GM12864 (cell line): ENCODE measurements at regions not wholly inside any gene's neighbourhood (a gene's known extent, or its start where the extent isn't known, plus 50 kb on each side); places are given as distances from the start of the nearest gene placed in this dataset.

Experiments used
- DNase-seq: peaks from one replicate; pipeline ENCODE4 v3.0.0-alpha.2; 2011; ENCODE audit warnings: low read depth
- H3K4me3 ChIP-seq: 2 replicates; pipeline ENCODE4 v1.5.1; 2011; ENCODE audit warnings: mild to moderate bottlenecking, low read depth, low read length, control low read depth
- CTCF ChIP-seq: IDR thresholded peaks from 2 replicates; pipeline ENCODE4 v1.5.1; 2011; ENCODE audit warnings: low read depth, mild to moderate bottlenecking, moderate library complexity, low read length, control low read depth, inconsistent platforms; ENCODE audit errors: missing control alignments

DNA sequence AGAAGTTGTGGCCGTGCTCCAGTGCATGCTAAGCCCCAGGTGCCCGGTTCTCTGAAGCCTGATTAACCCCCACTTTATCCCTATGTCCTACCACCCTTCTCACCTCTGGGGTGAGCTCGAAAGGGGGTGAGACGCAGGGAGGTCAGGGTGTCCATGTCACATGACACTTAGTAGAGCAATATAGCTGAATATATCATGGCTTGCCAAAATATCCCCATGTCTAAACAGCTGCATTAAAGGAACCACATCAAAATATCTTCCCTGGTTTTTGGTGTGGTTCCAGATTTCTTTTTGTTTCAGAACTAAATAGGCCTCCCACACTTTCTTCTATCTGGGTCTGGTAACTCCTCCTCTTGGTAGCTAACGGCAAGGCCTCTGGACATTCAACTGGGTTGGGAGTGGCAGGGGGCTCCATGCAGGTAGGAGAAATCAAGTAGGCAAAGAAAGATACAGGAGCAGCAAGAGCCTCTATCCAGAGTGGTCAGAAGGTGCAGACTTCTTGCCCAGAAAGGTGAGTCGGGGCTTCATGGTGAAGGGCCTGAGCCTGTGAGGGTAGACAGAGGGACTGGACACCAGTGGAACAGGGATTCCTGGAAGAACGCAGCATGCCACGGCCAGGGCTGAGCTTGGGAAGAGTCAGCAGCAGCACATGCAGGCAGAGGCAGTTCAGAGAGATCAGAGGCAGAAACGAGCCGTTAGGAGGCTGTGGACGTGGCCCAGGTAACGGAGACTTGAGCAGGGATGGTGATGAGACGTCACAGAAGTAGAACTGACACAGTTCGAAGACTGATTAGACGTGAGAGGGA lies 202.8 kb upstream of the DIO3 start:
- no peak for DNase-seq
- no peak for TF ChIP-seq CTCF
- H3K4me3 ChIP-seq, result no peak overlapping the region

DNA sequence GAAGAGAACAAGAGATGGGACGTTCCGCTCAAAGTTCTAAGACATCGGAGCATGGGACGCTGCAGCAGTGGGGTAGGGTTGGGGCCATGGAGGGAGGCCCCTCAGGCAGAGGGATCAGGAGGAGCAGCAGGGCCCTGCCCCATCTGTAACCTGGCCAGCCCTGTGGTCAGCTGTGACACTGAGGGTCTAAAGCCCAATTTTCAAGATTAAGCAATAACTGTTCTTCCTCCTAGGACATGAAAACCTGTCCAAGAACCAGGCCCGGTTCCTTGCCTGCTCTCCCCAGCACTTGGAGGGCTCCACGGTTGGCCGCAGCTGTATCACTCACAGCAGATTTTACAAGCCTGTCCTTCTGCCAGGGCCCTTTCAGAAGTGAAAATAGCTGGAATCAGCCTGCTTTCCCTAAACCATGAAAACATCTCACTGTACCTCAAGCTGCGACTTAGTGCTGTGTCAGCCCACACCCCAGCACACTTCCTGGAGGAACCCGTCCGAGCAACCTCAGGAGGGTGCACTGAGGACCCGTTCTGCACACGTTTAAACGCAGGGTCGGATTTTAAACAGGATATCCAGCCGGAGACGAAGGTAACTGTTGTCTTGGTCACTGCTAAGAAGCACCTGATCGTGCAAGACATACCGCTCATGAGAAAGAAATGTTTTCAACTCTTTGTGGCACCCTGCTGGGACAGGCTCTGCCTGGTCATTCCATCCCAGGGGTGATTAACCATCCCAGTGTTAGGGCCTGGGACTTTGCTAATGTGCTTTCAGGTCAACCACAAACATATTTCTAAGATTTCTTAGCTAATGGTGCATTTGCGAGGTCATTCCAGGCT lies 201.9 kb upstream of the DIO3 start:
- no peak for DNase-seq
- H3K4me3 ChIP-seq, result no peak overlapping the region

DNA sequence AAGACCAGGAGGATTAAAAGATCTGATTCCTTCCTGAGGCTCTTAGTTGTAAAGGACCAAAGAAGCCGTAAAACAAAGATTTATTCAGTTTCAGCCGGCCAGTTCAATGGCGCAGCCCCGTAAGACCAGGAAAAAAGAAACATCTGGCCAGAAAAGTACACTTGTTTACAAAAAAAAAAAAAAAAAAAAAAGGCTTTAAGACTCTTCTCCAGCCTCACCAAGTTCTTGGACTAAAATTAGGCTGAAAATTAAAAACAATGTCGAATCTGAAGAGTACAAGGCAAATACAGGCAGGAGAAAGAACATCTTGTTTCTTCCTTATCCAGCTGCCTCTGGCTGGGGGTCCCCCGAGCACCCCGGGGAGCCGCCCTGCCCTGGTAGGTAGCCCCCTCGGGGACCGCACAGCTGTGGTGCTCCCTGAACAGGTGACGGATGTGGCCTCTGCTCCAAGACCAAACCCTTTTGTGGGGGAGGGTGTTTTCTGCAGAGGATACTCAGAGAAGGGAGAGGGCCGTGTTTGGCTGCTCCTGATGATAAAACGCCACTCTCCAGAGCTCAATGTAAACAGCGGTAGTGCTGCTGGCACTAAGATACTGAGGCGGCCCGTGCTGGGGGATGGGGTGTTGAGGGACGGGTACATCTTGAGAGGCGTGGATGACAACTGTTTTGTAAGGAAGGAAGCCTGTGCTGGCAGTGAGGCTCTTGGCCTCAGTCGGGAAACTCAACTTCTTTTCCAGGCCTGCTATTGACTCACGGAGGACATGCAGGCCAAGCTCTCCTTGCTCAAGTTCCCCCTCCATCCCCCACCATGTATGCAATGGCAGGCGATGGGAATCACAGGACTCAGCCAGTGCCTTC lies 201.0 kb upstream of the DIO3 start:
- no peak overlapping the region for H3K4me3 ChIP-seq
- no peak for DNase-seq
- TF ChIP-seq CTCF, result no peak

More for the DNA sequence above, 201.9 kb upstream of the DIO3 start:
- TF ChIP-seq CTCF, result no peak

GRCh38 chr14:101361044-101361443 lies 200.3 kb upstream of the DIO3 start:
- no peak overlapping the region for H3K4me3 ChIP-seq
- DNase-seq, result no peak
- TF ChIP-seq CTCF, result no peak

GRCh38 chr14:101361451-101362433 lies 199.6 kb upstream of the DIO3 start:
- no peak overlapping the region for H3K4me3 ChIP-seq
- TF ChIP-seq CTCF, result no peak
- no peak for DNase-seq
